IPS-20b (cell line): ENCODE measurements at regions not wholly inside any gene's neighbourhood (a gene's known extent, or its start where the extent isn't known, plus 50 kb on each side); places are given as distances from the start of the nearest gene placed in this dataset.

ENCODE experiments used
- H3K27ac ChIP-seq: one replicate; pipeline ENCODE4 v1.5.1; 2013; ENCODE audit warnings: low read length
- H3K27me3 ChIP-seq: 2 replicates; pipeline ENCODE4 v1.6.1; 2013; ENCODE audit warnings: mild to moderate bottlenecking, low read length, inconsistent platforms; ENCODE audit not compliant: insufficient read depth
- H3K36me3 ChIP-seq: 2 replicates; pipeline ENCODE4 v1.6.1; 2013; ENCODE audit warnings: low read depth, mild to moderate bottlenecking, inconsistent platforms, low read length, moderate library complexity; ENCODE audit not compliant: insufficient read depth
- H3K4me1 ChIP-seq: 2 replicates; pipeline ENCODE4 v1.6.1; 2013; ENCODE audit warnings: mild to moderate bottlenecking, control low read depth, inconsistent platforms, low read length, moderate library complexity; ENCODE audit not compliant: insufficient read depth
- H3K4me3 ChIP-seq: 2 replicates; pipeline ENCODE4 v1.5.1; 2013; ENCODE audit warnings: mild to moderate bottlenecking, low read length, inconsistent platforms
- H3K9ac ChIP-seq: 2 replicates; pipeline ENCODE4 v1.6.1; 2013; ENCODE audit warnings: low read depth, mild to moderate bottlenecking, inconsistent platforms, low read length, moderate library complexity
- H3K9me3 ChIP-seq: 2 replicates; pipeline ENCODE4 v1.6.1; 2013; ENCODE audit warnings: mild to moderate bottlenecking, low read depth, low read length, inconsistent platforms; ENCODE audit not compliant: insufficient read depth

- peaks cover 17% of the 10 kb centered on the region; the same call in 1 of the 2 replicates for H3K27me3 ChIP-seq
- H3K4me3 ChIP-seq: peak overlapping the region; percentile 82
- H3K36me3 ChIP-seq: no peaks in the 10 kb centered on the region
- H3K4me1 ChIP-seq: peaks cover 7% of the 10 kb centered on the region
- H3K9me3 ChIP-seq: no peaks in the 10 kb centered on the region
- H3K27ac ChIP-seq: no peak overlapping the region
- peak overlapping the region; percentile 70; the same call in 1 of the 2 replicates for H3K9ac ChIP-seq
Measured at GRCh38 chr12:116508145-116509121, 50.7 kb upstream of the MAP1LC3B2 start.
